NOMO-1 treated with dmso at 0.1 percent for 144 hours (cell line): ENCODE measurements at regions not wholly inside any gene's neighbourhood (a gene's known extent, or its start where the extent isn't known, plus 50 kb on each side); places are given as distances from the start of the nearest gene placed in this dataset.

ENCODE experiments used
- DNase-seq: peaks from one replicate; lab custom pipeline; 2025; ENCODE audit not compliant: unreplicated experiment; lab: John Stamatoyannopoulos, UW

DNA sequence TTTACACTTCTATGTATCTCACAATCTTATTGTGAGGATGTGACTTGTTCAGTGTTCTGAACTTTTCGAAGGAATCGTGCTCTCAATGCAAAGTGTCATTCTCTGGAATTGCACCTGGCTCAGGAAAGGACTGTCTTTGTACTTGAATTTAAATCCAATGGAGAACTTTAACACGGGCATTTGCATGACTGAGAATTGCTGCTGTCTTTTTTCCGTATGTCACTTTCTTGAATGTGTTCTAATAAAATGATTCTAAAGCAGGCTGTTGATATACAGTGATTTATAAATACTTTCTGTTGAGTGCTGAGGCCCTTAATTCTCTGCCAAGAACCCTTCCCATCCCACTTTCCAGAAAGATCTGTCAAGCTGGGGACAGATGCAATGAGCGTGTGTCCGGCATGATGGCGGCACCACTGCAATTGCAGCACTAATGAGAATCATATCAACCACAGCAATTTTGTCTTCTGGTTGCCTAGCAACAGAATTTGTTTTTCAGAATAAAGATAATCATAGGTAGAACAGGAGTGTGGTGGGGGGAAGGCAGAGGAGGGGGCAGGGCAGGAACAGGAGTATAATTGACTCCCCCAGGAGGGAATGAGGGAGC lies 210.6 kb upstream of the UMPS start:
- DNase-seq = no peak

DNA sequence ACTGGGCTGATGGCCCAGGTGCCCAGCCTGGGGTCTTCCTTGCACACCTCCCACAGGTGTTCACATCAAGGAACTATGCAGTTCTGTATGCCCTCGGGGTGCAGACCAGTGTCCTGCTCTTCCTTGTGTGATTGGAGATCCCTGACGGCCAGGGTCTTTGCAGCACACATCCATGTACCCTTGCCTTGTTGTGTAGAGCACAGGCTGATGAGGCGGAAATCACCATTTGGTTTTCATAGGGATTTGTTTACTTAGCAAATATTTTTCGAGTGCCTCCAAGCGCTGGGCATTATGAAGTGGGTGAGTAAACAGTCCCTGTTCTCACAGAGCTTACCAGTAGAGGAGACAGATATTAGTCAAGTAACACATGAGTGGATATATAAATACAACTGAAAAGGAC lies 209.3 kb upstream of the UMPS start:
- DNase-seq = no peak

DNA sequence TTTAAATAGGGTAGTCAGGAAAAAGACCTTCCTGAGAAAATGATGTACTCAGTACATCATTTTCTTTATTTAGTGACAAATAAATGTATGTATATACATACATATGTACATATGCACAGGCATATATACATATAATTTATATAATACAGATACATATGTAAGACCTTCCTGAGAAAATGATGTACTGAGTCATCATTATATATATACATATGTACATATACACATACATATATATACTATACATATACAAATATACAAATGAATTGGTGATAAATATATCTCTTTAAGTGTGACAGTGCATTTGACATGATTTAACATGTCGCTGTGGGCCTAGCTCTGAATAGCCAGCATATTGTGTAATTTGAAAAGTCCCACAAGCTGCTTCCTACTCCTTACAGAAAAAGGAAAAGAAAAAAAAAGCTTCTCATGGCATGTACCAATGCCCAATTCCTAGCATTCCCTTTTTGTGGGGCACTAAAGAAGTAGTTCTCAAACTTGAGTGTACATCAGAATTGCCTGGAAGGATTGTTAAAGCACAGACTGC lies 208.1 kb upstream of the UMPS start:
- DNase-seq = no peak

DNA sequence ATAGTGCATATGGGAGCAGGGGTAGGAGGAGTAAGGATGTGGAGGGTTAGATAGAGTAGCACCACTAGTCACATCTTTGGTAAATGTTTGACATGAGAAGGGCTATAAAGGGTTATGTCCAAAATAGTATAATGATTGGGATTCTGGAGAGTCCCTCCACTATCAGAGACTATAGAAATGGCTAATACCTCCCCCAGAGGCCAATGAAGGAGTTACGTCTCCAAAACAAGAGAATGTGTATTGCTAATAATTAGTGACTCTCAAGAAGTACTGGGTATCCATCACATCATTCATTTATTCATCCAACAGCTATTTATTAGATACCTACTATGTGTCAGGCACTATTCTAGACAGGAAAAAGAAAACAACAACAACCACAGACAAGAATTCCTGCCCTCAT lies 203.7 kb upstream of the UMPS start:
- DNase-seq = no peak

DNA sequence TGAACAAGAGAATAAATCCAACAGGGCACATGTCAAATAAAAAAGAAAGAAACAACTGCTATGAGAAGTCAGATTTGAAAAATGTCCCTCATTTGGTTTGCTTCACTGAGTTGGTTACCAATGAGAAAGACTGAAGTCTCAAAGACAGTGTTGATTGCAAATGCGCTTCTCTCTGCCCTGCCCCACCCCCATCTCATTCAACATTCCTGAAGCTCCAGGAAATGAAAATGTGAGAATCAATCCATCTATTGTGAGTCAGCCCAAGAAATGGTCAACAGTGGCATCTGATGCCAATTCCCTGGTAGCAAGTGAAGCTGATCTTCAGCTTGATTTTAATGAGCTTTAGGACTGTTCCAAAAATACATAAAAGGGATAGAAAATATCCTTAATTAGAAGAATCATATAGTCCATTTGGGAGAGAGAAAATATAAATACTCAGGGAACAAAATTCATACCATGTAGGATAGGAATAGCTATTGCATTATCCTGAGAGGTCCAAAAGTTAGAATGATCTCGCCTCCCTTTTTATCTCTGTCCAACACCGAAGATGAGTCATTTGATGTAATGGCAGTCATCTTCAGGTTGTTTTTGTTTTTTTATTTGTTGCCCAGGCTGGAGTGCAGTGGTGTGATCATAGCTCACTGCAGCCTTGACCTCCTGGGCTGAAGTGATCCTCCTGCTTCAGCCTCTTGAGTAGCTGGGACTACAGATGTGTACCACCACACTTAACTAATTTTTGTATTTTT lies 200.3 kb upstream of the UMPS start:
- DNase-seq = no peak

DNA sequence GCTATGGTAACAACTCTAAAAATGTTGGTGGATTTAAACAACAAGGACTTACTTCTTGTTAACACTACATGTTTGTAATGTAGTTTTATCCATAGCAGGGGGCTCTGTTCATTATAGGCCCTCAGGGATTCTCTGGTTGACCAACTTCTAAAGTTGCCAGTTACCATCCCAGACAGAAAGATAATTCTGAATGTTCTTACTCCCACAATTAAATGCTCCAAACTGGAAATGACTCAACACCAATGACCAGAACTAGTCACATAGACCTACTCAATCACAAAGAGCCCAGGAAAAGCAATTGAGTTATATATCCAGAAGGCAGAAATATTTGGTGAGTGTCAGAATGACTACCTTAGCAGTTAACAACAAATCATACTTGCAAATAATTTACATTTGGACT lies 199.3 kb upstream of the UMPS start:
- DNase-seq = no peak

DNA sequence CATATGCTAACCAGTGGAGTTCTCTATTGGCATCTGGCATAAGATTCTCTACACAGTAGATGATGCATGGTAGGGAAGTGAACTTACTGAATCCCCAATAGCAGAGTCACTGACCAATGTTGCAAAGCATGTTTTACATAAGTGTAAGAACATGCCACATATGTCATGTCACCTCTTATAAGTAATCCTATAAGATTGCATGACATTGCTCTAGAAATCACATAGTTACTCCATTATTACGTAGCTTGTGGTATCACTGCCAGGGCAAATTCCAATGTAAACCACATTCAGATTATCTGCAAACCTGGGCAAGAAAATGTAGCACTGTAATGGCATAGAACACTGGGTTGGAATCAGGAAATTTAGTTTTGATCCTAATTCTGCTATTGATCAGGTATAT lies 198.2 kb upstream of the UMPS start:
- DNase-seq = no peak

DNA sequence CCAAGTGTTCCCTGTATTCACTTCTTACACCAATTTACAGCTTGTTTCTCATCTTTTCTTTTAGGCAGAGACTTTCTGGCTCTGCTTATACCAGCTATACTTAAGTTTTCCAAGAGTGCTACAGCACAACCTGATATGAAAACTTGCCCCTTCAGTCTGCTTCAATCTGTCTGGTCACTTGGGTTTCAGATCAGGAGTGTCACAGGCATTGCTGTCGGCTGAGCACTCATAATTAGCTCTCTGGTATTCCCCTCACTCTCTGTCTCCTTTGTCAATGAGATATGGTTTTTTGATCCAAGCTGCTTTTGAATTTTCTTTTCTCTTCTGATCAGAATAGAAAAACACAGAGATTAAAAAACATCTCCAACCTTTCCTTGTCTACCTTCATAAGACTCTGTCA lies 194.9 kb upstream of the UMPS start:
- no peak for DNase-seq

DNA sequence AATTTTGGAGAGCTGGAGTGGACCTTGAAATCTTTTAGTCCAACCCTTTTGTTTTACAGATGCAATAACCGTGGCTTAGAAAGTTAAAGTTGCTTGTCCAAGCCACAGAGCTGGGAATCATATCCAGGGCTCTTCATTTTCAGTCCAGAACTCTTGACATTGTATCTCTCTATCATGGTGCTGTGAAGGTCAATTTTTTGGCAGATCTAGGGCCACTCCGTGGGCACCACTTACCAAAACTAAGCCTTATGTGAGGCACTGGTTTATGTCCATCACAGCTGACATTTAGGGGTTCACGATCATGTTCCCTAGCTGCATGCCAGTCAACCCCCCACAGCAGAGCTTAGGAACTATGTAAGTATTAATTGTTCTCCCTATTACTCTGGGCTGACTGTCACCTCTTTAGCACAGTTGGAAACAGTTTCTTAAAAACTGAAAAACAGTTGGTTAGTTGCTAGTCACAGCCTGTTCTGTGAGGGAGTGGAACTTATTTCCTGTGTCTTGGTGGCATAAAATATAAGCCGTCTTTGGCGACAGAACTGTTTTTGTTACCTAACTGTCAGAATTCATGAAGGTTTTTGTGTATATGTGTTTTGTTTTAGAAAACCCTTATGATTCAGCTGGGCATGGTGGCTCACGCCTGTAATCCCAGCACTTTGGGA lies 189.6 kb upstream of the UMPS start:
- DNase-seq = no peak

DNA sequence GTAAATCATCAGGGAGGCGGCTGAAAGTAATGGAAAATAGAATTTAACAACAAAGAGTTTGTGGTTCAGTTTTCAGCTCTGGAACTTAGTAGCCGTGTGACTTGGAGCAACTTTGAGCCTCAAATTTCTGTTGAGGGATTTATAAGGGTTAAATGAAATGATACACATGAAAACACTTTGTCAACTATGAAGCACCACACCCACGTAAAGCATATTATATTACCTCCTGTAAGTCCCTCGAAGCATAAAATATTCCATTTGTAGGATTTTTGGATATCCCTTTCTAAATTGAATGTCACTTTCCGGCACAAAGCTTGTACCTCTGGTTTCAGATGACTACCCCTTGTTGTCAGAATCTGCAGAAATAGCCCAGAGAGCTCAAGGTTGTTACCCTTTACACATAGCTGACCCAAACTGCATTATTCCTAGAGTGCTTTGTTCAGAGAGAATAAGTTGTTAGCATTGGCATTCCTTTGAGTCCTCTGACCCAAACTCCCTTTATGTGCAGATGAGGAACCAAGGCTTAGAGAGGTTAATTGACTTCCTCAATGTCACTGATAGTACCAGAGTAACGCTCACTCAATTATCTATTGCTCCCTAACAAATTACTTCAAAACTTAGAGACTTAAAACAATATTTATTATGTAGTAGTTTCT lies 187.9 kb upstream of the UMPS start:
- DNase-seq = no peak

DNA sequence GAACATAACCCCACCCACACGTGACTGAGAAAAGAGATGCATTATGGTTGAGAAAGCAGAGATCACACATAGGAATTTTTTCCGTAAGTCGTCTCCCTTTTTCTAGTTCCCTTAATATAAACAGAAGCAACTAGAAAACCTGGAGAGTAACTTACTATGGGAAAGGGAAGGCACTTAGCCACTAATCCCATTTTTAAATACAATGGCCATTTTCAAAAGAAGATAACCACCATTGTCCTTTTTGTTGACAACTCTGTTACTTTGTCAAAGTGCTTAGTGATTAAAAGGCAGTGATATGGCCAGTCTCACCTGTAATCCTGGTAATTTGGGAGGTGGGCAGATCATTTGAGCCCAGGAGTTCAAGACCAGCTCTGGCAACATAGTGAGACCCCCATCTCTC lies 184.4 kb upstream of the UMPS start:
- no peak for DNase-seq

DNA sequence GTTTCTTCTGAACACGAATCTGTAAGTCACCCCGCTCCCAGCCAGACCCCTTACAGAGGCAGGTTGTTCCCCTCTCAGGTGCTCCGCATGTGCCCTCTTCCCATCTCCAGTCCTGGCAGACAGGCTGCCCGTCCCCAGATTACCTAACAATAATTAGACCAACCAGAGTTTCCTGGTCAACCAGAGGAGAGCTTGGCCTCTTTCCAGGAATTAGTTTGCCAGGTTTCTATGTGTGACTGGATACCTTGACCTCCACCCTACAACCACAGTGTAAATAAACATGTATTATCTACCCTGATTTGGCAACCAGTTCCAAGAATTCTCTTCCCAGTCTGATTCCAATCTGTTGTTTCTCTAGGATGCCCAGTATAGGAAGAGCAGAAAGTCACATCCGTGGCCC lies 178.0 kb upstream of the UMPS start:
- DNase-seq = no peak

DNA sequence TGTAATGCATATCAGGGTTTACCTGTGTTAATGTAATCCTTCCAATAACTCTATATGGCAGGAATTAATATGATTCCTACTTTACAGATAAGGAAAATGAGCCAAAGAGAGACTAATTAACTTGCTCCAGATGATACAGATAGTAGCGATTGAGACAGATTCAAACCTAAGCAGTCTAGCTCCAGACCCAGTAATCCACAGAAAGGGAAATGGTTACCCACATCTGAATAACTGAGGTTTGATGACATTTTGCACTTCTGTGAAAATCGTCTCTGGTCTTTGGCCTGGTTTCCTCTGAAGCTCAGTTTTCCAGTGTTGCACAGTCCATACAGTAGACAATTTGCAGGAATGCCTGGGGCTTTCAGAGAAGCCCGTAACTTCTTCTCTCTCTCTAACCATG lies 177.1 kb upstream of the UMPS start:
- no peak for DNase-seq

DNA sequence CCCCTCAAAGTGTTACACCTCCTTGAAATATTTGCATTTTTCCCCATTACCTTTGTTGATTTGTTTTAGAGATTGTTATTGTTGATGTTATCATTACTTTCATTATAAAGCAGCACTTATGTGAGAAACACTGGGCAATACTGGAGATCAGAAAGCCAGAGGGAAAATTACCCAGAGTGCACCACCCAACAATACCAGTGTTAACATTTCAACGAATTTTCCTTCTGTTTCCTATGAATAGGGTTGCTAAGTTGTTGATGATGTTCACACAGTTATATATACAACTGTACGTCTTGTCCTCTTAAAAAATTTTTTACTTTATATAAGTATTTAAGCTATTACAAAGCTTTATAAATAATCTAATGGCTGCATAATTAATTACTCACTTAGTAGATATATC lies 173.6 kb upstream of the UMPS start:
- DNase-seq = no peak

DNA sequence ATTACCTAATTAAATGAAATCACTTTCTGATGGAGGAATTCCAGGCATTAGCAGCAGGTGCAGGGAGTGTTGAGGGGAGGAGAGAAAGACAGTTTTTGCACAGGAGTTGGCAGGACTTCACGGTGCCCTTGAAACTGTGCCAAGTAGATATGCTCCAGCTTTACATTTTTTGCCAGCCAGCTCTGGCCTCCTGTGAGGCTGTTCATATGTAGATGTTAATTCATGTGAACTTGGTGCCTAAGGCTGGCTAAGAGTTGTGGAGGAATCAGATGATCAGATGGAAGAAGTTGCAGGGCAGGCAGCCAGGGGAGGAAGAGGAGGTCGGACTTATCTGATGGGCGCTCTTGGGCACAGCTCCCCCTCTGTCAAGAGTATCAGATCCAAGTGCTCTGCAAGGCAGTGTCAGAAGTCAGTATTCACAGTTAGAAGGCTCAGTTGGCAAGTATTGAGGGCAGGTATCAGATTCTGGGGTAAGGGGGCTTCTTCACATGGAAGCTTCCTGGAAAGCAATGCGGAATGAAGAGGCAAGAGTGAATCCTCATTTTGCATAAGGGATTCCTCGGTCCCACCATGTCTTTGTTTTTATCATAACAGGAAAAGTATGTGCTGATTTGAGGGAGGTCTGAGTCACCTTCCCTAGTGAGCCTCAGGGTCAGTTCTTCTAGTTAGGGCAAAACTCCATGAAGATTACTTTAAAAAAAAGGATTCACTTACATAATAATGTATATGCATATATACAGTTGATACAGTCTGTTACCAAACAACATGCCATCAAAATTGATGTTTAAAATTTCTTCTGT lies 172.6 kb upstream of the UMPS start:
- no peak for DNase-seq

DNA sequence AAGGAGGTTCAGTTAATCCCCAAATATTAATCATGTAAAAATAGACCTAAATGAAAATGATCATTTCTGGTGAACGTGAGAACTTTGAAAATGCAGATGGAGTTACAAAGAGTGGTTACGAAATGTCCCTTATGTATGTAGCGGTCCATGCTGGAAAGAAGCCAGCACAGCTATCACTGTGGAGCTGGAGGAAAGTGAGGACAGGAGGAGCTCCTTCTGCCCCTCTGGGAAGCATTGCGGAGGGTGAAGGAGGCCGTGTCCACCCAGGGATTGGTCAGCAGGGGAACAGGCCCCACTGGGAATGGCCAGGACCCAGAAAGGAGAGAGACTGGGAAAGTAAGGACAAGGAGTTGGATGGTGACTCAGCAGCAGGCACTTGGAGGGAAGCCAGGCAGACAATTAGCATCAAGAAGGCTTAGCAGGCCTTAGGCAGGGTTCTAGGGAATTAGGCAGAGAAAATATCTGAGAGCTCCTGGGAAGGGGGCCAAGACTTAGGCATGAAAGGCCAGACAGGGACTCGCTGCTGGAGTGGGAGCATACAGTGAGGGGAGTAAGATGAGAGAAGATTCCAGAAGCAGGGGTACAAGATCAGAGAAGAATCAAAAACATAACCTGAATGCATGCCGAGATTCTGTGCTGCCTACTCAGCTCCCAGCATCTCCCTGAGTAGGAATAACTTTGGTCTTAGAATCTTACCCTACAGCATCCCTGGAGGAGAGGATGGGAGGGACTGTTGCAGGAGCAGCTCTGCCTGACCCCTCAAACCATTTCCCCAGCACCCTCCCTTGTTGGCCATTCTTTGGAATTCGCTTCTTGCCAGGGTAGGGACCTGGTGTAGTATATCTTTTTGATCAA lies 171.0 kb upstream of the UMPS start:
- DNase-seq = no peak

DNA sequence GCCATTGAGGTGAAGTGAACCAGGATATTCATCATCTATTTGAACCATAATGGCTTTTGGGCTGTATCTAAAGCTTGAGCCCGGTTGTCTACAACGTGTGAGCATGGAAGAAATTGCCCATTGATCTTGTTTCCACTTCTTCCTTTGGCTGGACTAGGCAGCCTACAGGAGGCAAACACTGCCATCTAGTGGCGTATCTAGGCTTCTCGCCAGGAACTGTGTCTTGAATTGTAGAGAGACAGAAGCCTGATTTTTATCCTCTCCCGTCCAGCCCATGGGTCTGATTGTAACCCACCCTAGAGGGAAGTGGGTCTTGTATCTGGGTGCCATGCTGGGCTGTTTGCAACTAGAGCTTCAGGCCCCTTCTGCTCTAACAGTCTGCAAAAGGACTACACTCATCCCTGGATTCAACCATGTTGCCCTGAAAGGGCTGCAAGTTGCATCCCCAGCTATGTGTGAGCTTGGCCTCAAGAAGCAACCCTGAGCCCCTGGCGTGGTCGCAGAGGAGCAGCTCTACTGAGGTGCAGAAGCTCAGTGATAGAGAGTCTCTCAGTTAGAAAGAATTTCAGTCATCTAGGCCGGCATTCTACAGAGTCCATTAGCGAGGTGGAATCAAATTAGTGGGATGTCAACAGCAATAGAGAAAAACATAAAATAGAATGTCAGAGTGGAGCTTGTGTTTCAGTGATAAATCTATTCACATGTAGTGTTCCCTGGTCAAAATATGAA lies 170.2 kb upstream of the UMPS start:
- DNase-seq = no peak

DNA sequence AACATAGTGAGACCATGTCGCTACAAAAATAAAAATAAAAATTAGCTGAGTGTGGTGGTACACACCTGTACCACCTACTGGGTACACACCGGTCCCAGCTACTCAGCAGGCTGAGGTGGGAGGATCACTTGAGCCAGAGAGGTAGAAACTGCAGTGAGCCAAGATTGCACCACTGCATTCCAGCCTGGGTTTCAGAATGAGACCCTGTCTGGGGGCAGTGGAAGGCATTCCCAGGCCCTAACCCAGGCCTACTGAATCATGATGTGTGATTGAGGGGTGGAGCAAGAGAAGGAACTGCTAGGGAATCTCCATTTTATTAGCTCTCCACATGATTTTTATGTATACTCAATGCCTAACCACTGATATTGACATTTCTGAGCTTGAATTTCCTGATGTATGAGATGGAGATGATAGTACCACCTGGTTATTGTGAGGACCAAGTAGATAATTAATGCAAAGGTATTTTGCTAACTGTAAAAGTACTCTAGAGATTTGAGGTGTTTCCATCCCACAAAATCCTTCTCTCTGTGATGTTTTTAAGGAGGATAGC lies 169.5 kb upstream of the UMPS start:
- DNase-seq = no peak

DNA sequence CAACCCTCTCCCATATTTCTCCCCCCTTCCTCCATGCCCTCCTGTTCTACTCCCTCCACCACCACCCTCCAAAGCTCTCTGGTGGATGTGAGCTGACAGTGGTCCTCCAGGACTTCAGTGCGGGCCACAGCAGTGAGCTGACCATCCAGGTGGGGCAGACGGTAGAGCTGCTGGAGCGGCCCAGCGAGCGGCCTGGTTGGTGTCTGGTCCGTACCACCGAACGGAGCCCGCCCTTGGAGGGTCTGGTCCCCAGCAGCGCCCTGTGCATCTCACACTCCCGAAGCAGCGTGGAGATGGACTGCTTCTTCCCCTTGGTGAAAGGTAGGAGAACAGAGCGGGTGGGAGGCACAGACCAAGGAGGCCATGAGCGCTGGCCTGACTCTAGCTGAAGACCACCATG lies 167.5 kb upstream of the UMPS start:
- no peak for DNase-seq
